ENCODE measurements at regions not wholly inside any gene's neighbourhood (a gene's known extent, or its start where the extent isn't known, plus 50 kb on each side); places are given as distances from the start of the nearest gene placed in this dataset.

DNA sequence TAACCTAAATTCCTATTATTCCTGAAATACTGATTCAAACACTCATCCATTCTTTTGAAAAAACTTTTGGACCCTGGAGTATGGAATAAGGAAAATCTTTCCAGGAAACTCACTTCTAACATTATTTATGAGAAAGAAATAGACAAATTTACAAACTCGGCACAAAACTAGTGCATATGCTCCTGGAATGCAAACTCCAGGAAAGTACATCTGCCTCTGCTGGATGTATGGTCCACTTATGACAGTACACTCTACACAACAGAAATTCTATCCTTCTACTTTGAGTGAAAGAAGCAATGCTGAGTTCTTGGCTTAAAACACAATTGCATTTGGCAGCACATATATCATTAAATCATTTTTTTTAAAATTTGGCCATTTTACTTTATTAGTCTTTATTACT lies 700.5 kb upstream of the STXBP6 start:
- TF ChIP-seq CTCF (IDR thresholded peaks at IDR 0.05; ENCODE audit: insufficient read depth, low read length) = no peak
- no peak for TF ChIP-seq POLR2AphosphoS5 (IDR thresholded peaks at IDR 0.05; ENCODE audit: low read depth)
- TF ChIP-seq, protein P1, sequence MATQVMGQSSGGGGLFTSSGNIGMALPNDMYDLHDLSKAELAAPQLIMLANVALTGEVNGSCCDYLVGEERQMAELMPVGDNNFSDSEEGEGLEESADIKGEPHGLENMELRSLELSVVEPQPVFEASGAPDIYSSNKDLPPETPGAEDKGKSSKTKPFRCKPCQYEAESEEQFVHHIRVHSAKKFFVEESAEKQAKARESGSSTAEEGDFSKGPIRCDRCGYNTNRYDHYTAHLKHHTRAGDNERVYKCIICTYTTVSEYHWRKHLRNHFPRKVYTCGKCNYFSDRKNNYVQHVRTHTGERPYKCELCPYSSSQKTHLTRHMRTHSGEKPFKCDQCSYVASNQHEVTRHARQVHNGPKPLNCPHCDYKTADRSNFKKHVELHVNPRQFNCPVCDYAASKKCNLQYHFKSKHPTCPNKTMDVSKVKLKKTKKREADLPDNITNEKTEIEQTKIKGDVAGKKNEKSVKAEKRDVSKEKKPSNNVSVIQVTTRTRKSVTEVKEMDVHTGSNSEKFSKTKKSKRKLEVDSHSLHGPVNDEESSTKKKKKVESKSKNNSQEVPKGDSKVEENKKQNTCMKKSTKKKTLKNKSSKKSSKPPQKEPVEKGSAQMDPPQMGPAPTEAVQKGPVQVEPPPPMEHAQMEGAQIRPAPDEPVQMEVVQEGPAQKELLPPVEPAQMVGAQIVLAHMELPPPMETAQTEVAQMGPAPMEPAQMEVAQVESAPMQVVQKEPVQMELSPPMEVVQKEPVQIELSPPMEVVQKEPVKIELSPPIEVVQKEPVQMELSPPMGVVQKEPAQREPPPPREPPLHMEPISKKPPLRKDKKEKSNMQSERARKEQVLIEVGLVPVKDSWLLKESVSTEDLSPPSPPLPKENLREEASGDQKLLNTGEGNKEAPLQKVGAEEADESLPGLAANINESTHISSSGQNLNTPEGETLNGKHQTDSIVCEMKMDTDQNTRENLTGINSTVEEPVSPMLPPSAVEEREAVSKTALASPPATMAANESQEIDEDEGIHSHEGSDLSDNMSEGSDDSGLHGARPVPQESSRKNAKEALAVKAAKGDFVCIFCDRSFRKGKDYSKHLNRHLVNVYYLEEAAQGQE (IDR thresholded peaks at IDR 0.05; ENCODE audit: insufficient replicate concordance, low read depth) = no peak
